NB4 (cell line): ENCODE measurements at regions not wholly inside any gene's neighbourhood (a gene's known extent, or its start where the extent isn't known, plus 50 kb on each side); places are given as distances from the start of the nearest gene placed in this dataset.
"Not testable (repeated sequence)": the region's sequence is repeated elsewhere in the genome, so short reads cannot be mapped to it uniquely, and the experiment has no call there.

ENCODE experiments used
- DNase-seq: peaks from one replicate; pipeline ENCODE4 v3.0.0; 2010; ENCODE audit warnings: low read depth
- H3K4me3 ChIP-seq: one replicate; pipeline ENCODE4 v1.5.1; 2011; ENCODE audit warnings: mild to moderate bottlenecking, low read depth, low read length, moderate library complexity
- CTCF ChIP-seq: IDR thresholded peaks from one replicate; pipeline ENCODE4 v1.5.1; 2012; ENCODE audit warnings: low read depth, low read length
- MAX ChIP-seq: IDR thresholded peaks from 2 replicates; pipeline ENCODE4 v1.6.1; 2011; ENCODE audit warnings: low read depth, low read length
- MYC ChIP-seq: IDR thresholded peaks from 2 replicates; pipeline ENCODE4 v1.6.1; 2011; ENCODE audit warnings: low read depth, low read length
- POLR2A ChIP-seq: IDR thresholded peaks from 2 replicates; pipeline ENCODE4 v1.6.1; 2011; ENCODE audit warnings: mild to moderate bottlenecking; ENCODE audit not compliant: insufficient read length; ENCODE audit errors: extremely low read depth

- no peak for TF ChIP-seq MAX
- no peak for TF ChIP-seq POLR2A
- TF ChIP-seq CTCF = no peak
- TF ChIP-seq MYC = no peak
- DNase-seq = no peak
- no peak overlapping the region for H3K4me3 ChIP-seq
Measured at GRCh38 chr5:124976086-124976485, 229.6 kb upstream of the ZNF608 start.

DNA sequence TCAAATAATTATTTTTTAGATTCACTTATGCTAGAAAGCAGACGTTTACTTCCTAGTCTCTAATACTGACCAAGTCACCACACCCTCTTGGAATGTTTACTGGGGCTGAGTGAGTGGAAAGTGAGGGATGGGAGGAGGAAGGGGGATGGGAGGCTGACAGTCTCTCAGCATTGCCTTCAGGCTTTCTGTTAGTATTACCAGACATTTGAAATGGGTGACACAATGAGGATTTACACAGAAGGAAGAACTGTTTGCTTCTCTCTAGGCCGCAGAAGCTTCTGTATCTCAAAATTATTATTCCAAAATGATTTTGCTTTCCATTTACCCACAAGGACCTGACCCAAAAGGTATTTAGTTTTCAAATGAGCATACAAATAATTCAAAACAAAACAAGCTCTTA lies 232.8 kb upstream of the ZNF608 start:
- DNase-seq = no peak
- no peak overlapping the region for H3K4me3 ChIP-seq
- no peak for TF ChIP-seq CTCF

DNA sequence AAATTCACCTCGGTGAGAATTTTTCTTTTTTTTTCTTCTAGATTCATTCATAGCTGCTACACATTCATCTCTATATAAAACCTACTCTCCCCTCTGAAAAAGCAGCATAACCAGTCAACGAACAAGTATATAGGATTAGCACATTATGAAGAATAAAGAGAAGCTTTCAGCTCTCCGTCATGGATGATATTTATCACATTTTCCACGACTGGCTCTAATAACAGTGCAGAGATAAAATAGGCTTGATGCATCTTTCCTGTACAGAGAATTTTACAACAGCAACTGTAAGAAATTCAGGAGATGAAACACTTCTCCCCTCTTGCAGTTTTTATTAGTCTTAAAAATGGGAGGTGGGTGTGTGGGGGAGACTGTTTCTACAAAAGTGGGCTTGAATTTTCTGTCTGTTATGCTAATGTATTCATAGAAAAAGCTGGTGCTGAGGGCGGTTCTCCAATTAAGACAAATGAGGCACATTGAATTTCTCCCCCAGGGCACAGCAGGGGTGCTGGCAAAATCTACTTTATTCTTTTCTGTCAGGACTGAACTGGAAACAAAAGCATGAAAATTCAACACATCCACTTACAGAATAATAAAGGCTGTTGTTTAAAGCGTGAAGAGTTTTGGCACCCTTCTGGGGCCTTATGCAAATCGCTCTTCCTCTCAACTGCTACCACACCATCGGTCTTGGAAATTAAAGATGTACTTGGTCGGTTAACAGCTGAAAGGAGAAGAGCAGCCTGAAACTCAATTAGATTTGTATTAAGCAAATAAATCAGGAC lies 233.9 kb upstream of the ZNF608 start:
- no peak for DNase-seq
- TF ChIP-seq MYC (no peak), MAX (no peak), CTCF (no peak), POLR2A (no peak)
- no peak overlapping the region for H3K4me3 ChIP-seq

GRCh38 chr5:124981901-124982300 lies 235.5 kb upstream of the ZNF608 start:
- H3K4me3 ChIP-seq = no peak overlapping the region
- no peak for TF ChIP-seq POLR2A
- TF ChIP-seq MYC = no peak
- no peak for TF ChIP-seq CTCF
- TF ChIP-seq MAX = no peak
- no peak for DNase-seq

DNA sequence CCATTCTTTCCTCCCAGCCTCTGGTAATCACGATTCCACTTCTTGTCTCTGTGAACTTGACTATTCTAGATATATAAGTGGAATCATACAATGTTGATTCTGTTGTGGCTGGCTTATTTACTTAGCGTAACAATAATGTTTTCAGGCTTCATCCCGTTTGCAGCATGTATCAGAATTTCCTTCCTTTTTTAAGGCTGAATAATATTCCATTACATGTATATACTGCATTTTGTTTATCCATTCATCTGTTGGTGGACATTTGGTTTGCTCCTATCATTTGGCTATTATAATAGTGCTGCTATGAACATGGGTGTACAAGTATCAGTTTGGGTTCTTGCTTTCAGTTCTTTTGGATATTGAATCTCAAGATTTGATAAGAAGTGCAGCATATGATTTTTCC lies 239.7 kb upstream of the ZNF608 start:
- no peak for DNase-seq
- TF ChIP-seq MAX (no peak), CTCF (no peak), MYC (no peak), POLR2A (no peak)
- H3K4me3 ChIP-seq = no peak overlapping the region

DNA sequence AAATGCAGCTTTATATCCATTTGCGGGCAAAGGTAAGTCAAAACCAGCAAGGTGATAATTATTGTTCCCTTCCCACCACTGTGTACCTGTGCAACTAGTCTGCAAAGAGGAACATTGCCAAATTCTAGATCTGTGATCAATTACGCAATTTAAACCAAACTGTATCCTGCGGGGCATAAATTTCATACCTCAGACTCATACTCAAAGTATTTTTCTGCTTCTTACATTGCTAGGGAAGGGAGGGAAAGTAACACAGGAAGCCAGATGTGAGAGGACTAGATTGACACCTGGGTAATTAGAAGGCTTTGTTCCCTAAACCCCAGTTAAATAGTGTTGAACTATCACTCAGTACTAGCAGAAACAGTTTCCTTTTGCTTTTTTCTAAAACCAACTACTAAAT lies 240.2 kb upstream of the ZNF608 start:
- TF ChIP-seq CTCF = no peak
- TF ChIP-seq POLR2A = no peak
- no peak for TF ChIP-seq MYC
- no peak for TF ChIP-seq MAX
- no peak for DNase-seq
- no peak overlapping the region for H3K4me3 ChIP-seq

GRCh38 chr5:124987786-124988185 lies 241.3 kb upstream of the ZNF608 start:
- DNase-seq, H3K4me3 ChIP-seq: not testable (repeated sequence)
